ENCODE measurements at regions not wholly inside any gene's neighbourhood (a gene's known extent, or its start where the extent isn't known, plus 50 kb on each side); places are given as distances from the start of the nearest gene placed in this dataset.
A peak's percentile ranks its signal among the peaks of the same experiment; 100 is the strongest.

- no peak for DNase-seq
Observed at GRCh38 chr3:10743366-10744097, 72.5 kb upstream of the SLC6A11 start.

- DNase-seq, result peak; percentile 15
Observed at GRCh38 chr3:10744098-10744465, 71.9 kb upstream of the SLC6A11 start.

- no peak for DNase-seq
Observed at GRCh38 chr3:10745392-10745791, 70.6 kb upstream of the SLC6A11 start.

- no peak for DNase-seq
Observed at GRCh38 chr3:10746001-10746400, 70.0 kb upstream of the SLC6A11 start.

GRCh38 chr3:10746684-10747083 lies 69.3 kb upstream of the SLC6A11 start:
- no peak for DNase-seq

GRCh38 chr3:10747341-10747740 lies 68.7 kb upstream of the SLC6A11 start:
- no peak for DNase-seq

- no peak for DNase-seq
Observed at GRCh38 chr3:10748040-10748439, 68.0 kb upstream of the SLC6A11 start.

GRCh38 chr3:10753964-10754363 lies 62.1 kb upstream of the SLC6A11 start:
- peak; percentile 20 for DNase-seq

GRCh38 chr3:10756546-10756945 lies 59.5 kb upstream of the SLC6A11 start:
- peak; percentile 1 for DNase-seq

GRCh38 chr3:10757021-10757820 lies 58.8 kb upstream of the SLC6A11 start:
- peak; percentile 66 for DNase-seq

- peak; percentile 65 for DNase-seq
Observed at GRCh38 chr3:10757821-10758130, 58.3 kb upstream of the SLC6A11 start.

- peak; percentile 60 for DNase-seq
Observed at GRCh38 chr3:10758304-10759037, 57.6 kb upstream of the SLC6A11 start.

- DNase-seq, result no peak
Observed at GRCh38 chr3:10759495-10759894, 56.5 kb upstream of the SLC6A11 start.

- DNase-seq, result no peak
Observed at GRCh38 chr3:10760199-10760598, 55.8 kb upstream of the SLC6A11 start.

GRCh38 chr3:10761583-10761982 lies 54.4 kb upstream of the SLC6A11 start:
- DNase-seq, result no peak

- no peak for DNase-seq
Observed at GRCh38 chr3:10762116-10762515, 53.9 kb upstream of the SLC6A11 start.

- DNase-seq, result no peak
Observed at GRCh38 chr3:10762611-10763247, 53.3 kb upstream of the SLC6A11 start.

GRCh38 chr3:10763248-10763620 lies 52.8 kb upstream of the SLC6A11 start:
- no peak for DNase-seq

GRCh38 chr3:10763817-10764258 lies 52.2 kb upstream of the SLC6A11 start:
- DNase-seq, result no peak

GRCh38 chr3:10764259-10765051 lies 51.6 kb upstream of the SLC6A11 start:
- DNase-seq, result no peak

- DNase-seq, result no peak
Observed at GRCh38 chr3:10766049-10766705, 49.9 kb upstream of the SLC6A11 start.

All from activated CD4-positive, alpha-beta T cell treated with anti-CD3 and anti-CD28 coated beads, Interleukin-2, amount 50 U/mL, for 16 hours (primary cell).